Fibroblast of the aortic adventitia (primary cell): ENCODE measurements at regions not wholly inside any gene's neighbourhood (a gene's known extent, or its start where the extent isn't known, plus 50 kb on each side); places are given as distances from the start of the nearest gene placed in this dataset.

Experiments
- DNase-seq: peaks from one replicate; pipeline ENCODE4 v3.0.0-alpha.2; 2010; ENCODE audit warnings: low read depth
- H3K4me3 ChIP-seq: 2 replicates; pipeline ENCODE4 v1.5.1; 2011; ENCODE audit warnings: low read depth, mild to moderate bottlenecking, control low read depth, low read length, moderate library complexity
- TF ChIP-seq, protein P1 (sequence below): IDR thresholded peaks from 2 replicates; pipeline ENCODE4 v1.5.1; 2011; ENCODE audit warnings: mild to moderate bottlenecking, low read length, control low read depth, inconsistent platforms; ENCODE audit not compliant: insufficient read depth

DNA sequence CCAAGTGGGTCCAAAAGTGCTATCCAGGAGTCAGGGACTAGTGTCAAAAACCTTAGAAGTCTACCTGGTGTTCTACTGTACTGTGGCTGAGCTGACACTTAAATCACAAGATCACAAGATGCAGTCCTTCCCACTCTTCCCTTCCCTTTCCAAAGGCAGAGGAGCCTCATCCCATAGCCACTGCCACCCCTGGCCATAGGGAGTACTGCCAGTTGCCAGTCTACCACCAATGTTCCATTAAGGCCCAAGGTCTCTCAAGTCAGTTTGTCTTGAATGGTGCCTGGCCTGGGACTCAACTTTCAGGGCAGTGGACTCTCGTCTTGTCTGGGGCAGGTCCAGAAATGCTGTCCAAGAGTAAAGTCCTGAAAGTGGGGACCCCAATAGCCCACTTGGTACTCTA, 585.6 kb downstream of the NUP35 start:
- TF ChIP-seq, protein P1, sequence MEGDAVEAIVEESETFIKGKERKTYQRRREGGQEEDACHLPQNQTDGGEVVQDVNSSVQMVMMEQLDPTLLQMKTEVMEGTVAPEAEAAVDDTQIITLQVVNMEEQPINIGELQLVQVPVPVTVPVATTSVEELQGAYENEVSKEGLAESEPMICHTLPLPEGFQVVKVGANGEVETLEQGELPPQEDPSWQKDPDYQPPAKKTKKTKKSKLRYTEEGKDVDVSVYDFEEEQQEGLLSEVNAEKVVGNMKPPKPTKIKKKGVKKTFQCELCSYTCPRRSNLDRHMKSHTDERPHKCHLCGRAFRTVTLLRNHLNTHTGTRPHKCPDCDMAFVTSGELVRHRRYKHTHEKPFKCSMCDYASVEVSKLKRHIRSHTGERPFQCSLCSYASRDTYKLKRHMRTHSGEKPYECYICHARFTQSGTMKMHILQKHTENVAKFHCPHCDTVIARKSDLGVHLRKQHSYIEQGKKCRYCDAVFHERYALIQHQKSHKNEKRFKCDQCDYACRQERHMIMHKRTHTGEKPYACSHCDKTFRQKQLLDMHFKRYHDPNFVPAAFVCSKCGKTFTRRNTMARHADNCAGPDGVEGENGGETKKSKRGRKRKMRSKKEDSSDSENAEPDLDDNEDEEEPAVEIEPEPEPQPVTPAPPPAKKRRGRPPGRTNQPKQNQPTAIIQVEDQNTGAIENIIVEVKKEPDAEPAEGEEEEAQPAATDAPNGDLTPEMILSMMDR: no peak
- no peak for DNase-seq
- no peak overlapping the region for H3K4me3 ChIP-seq

DNA sequence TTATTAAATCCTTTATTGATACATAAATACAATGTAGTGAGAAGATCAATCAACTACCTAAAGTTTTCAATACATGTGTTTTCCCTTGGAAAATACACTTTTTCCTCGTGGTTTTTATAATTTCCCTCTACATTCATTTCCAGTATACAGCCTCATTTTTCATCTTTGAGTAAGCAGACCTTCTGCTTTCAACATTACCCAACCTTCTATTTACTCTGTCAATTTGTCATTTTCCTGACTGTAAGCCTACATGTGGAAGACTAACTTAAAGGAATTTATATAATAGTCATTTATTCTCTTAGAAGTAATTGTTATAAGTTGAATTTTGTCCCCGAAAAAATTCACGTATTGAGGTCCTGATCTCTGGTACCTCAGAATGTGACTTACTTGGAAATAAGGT, 594.0 kb downstream of the NUP35 start:
- TF ChIP-seq, protein P1: no peak
- DNase-seq: no peak
- no peak overlapping the region for H3K4me3 ChIP-seq

DNA sequence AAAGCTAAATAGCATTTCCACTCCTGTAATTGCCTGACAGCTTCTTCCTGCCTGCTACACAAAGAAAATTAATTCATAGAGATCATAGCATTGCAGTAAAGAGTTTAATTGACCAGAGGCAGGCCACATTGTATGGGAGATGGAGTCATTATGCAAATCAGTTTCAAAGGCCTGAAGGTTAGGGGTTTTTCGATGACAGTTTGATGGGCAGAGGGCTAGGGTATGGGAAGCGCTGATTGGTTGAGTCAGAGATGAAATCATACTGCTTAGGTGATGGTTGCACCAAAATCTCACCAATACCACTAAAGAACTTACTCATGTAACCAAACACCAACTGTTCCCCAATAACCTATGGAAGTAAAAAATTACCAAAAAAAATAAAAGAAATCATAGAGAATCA, 599.0 kb downstream of the NUP35 start:
- H3K4me3 ChIP-seq: no peak overlapping the region
- DNase-seq: no peak
- TF ChIP-seq, protein P1: no peak

DNA sequence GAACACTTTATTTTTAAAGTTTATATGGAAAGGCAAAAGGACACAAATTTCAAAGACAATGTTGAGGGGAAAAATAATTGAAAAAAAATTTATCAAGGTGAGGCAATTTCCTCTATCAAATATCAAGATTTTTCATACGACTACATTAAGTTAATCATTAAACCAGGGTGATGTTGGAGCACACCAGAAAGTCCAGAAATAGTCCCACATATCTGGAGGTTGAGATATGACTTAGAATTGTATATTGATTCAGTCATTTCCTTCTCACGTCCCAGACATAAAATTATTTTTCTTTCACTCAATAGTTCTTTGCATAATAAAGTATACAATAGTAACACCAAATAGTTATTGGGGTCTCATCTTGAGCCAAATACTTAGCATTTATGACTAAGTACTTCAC, 605.1 kb downstream of the NUP35 start:
- H3K4me3 ChIP-seq: no peak overlapping the region
- TF ChIP-seq, protein P1: no peak
- DNase-seq: no peak

DNA sequence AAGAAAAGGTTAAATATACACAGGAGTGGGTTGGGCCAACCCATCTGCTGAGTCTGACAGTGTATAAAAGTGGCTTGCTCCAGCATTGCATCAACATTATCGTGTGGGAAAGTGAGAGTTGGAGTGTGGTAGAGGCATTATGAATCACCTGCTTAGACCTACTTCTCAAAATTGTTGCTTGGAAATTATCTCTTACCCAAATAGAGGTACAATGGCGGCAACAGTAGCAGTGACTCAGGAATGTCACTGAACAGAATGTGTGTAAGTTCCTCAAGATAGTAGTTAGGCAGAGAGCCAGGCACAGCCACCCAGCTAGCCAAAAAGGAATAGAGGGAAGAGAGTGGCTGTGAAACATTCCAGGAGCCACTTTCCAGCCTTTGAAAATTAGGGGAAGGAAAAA, 616.0 kb downstream of the NUP35 start:
- no peak overlapping the region for H3K4me3 ChIP-seq
- TF ChIP-seq, protein P1: no peak
- no peak for DNase-seq

DNA sequence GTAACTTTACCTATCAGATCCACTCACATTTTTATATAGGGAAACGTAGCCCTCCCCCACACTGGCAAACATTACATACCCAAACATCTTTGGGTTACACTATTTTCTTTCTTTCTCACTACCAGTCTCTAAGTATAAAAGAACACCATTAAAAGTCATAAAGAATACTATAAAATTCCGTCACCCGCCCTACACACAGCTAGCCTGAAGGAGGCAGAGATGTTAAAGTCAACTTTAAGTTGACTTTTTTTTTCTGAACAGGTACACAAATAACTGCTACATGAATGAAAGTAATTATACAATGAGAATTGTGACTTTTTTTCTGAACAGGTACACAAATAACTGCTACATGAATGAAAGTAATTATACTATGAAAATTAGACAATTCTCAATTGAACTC, 628.3 kb downstream of the NUP35 start:
- TF ChIP-seq, protein P1: no peak
- no peak overlapping the region for H3K4me3 ChIP-seq
- DNase-seq: no peak

DNA sequence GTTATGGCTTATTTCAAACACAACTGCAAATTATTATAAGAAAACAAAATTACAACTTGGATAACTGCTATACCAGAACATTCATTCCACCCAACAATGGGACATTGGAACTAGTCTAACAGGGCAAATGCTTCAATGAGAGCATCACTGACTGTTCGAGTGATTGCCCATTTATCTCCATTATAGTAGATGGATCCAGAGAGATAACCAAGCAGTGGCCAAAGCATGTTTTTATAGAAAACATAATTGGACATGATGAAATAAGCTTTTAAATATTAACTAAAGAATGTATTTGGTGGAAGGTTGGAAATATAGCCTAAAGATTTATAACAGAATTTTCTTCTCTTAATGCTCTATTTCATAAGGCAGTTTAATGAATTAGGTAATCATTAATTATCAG, 634.8 kb downstream of the NUP35 start:
- no peak overlapping the region for H3K4me3 ChIP-seq
- no peak for DNase-seq
- TF ChIP-seq, protein P1: no peak
